CD14-positive monocyte (primary cell): ENCODE measurements at regions not wholly inside any gene's neighbourhood (a gene's known extent, or its start where the extent isn't known, plus 50 kb on each side); places are given as distances from the start of the nearest gene placed in this dataset.
"Not testable (repeated sequence)": the region's sequence is repeated elsewhere in the genome, so short reads cannot be mapped to it uniquely, and the experiment has no call there.

Experiments used
- DNase-seq, 3 donors: peaks; one replicate each; pipeline ENCODE4 v3.0.0-alpha.2; 2011 to 2022
- H2AFZ ChIP-seq: 2 replicates; pipeline ENCODE4 v1.6.0; 2012; ENCODE audit warnings: mild to moderate bottlenecking, low read depth, low read length, inconsistent platforms; ENCODE audit not compliant: insufficient read depth, poor library complexity, severe bottlenecking
- H3K27ac ChIP-seq, 2 donors: 1 replicate in 1 of 2; 2 replicates in 1 of 2; pipeline ENCODE4 v1.5.1; 2012 to 2013; ENCODE audit warnings: low read length in 2 of 2, control low read depth in 1 of 2, inconsistent platforms in 1 of 2, low read depth in 1 of 2, mild to moderate bottlenecking in 1 of 2
- H3K27me3 ChIP-seq, 2 donors: one replicate each; pipeline versions ENCODE4 v1.6.0 to v1.6.1; 2011 to 2013; ENCODE audit warnings: low read length in 2 of 2; ENCODE audit not compliant: control insufficient read depth in 2 of 2, insufficient read depth in 2 of 2
- H3K36me3 ChIP-seq, 2 donors: replicated peaks in 1 of 2; 1 replicate in 1 of 2; 2 replicates in 1 of 2; pipeline versions ENCODE4 v1.5.1 to v1.6.1; 2012 to 2013; ENCODE audit warnings: low read length in 2 of 2, control low read depth in 1 of 2, inconsistent platforms in 1 of 2, mild to moderate bottlenecking in 1 of 2; ENCODE audit not compliant: insufficient read depth in 2 of 2, control insufficient read depth in 1 of 2
- H3K4me1 ChIP-seq, 2 donors: 1 replicate in 1 of 2; 2 replicates in 1 of 2; pipeline versions ENCODE4 v1.5.1 to v1.6.1; 2012 to 2013; ENCODE audit warnings: low read length in 2 of 2, control low read depth in 1 of 2, inconsistent platforms in 1 of 2, mild to moderate bottlenecking in 1 of 2, moderate library complexity in 1 of 2; ENCODE audit not compliant: insufficient read depth in 2 of 2, control insufficient read depth in 1 of 2
- H3K4me2 ChIP-seq: replicated peaks from 2 replicates; pipeline ENCODE3; 2012; ENCODE audit warnings: low read length, moderate library complexity, mild to moderate bottlenecking; ENCODE audit not compliant: poor library complexity, severe bottlenecking; ENCODE audit errors: extremely low read depth
- H3K4me3 ChIP-seq, 3 experiments: fragments of 200-600 bp in 1 of 3; sonication (generic) in 1 of 3; replicated peaks in 1 of 3; 1 replicate in 2 of 3; 2 replicates in 1 of 3; pipeline ENCODE4 v1.5.1; 2011 to 2013; ENCODE audit warnings: low read length in 3 of 3, mild to moderate bottlenecking in 3 of 3, control low read depth in 2 of 3, low read depth in 2 of 3, inconsistent platforms in 1 of 3, moderate library complexity in 1 of 3
- H3K79me2 ChIP-seq: 2 replicates; pipeline ENCODE4 v1.6.0; 2012; ENCODE audit warnings: mild to moderate bottlenecking, control low read depth, inconsistent platforms, low read length, moderate library complexity; ENCODE audit not compliant: insufficient read depth
- H3K9ac ChIP-seq: 2 replicates; pipeline ENCODE4 v1.6.0; 2017; ENCODE audit warnings: low read length, mild to moderate bottlenecking; ENCODE audit not compliant: insufficient read depth, poor library complexity, severe bottlenecking
- H3K9me3 ChIP-seq, 2 donors: replicated peaks in 1 of 2; 1 replicate in 1 of 2; 2 replicates in 1 of 2; pipeline versions ENCODE4 v1.5.1 to v1.6.1; 2012 to 2013; ENCODE audit warnings: low read length in 2 of 2, control low read depth in 1 of 2; ENCODE audit not compliant: control insufficient read depth in 1 of 2, insufficient read depth in 1 of 2
- H4K20me1 ChIP-seq: 2 replicates; pipeline ENCODE4 v1.6.0; 2012; ENCODE audit warnings: mild to moderate bottlenecking, low read length, control low read depth, moderate library complexity; ENCODE audit not compliant: insufficient read depth
- H3K27ac Mint-ChIP-seq, 7 donors: one replicate each; pipeline ENCODE4 v1.8.0; 2020; ENCODE audit warnings: mild to moderate bottlenecking in 7 of 7, mixed read lengths in 7 of 7, moderate library complexity in 6 of 7, inconsistent platforms in 2 of 7
- H3K27me3 Mint-ChIP-seq, 3 donors: one replicate each; pipeline ENCODE4 v1.8.0; 2021 to 2022; ENCODE audit warnings: low read depth in 3 of 3, mild to moderate bottlenecking in 3 of 3, mixed read lengths in 3 of 3, moderate library complexity in 3 of 3, inconsistent platforms in 1 of 3
- H3K36me3 Mint-ChIP-seq, 2 donors: one replicate each; pipeline ENCODE4 v1.8.0; 2020; ENCODE audit warnings: mixed read lengths in 2 of 2, inconsistent platforms in 1 of 2, mild to moderate bottlenecking in 1 of 2
- H3K4me1 Mint-ChIP-seq: one replicate; pipeline ENCODE4 v1.8.0; 2020; ENCODE audit warnings: mild to moderate bottlenecking, mixed read lengths
- H3K4me3 Mint-ChIP-seq, 2 donors: one replicate each; pipeline ENCODE4 v1.8.0; 2020; ENCODE audit warnings: mild to moderate bottlenecking in 2 of 2, mixed read lengths in 2 of 2, moderate library complexity in 1 of 2
- H3K9me3 Mint-ChIP-seq, 7 donors: one replicate each; pipeline ENCODE4 v1.8.0; 2020 to 2022; ENCODE audit warnings: mixed read lengths in 7 of 7, mild to moderate bottlenecking in 6 of 7, moderate library complexity in 6 of 7, inconsistent platforms in 2 of 7
- CTCF ChIP-seq: fragments of 200-600 bp; IDR thresholded peaks from one replicate; pipeline ENCODE4 v1.8.0; 2022; ENCODE audit warnings: antibody characterized with exemption, mild to moderate bottlenecking
- WGBS: methylation state at CpG from one replicate; pipeline ENCODE4 v1.1.5; 2013; ENCODE audit warnings: missing lambda C conversion rate; ENCODE audit not compliant: insufficient coverage; 5-methylcytosine and 5-hydroxymethylcytosine counted together
- intact Hi-C, 2 donors: fragments of 100-400 bp; cut with micrococcal nuclease; formaldehyde crosslinking; loops; one replicate each; pipeline versions ENCODE4 v1.15.0 to v1.15.1; 2023

DNA sequence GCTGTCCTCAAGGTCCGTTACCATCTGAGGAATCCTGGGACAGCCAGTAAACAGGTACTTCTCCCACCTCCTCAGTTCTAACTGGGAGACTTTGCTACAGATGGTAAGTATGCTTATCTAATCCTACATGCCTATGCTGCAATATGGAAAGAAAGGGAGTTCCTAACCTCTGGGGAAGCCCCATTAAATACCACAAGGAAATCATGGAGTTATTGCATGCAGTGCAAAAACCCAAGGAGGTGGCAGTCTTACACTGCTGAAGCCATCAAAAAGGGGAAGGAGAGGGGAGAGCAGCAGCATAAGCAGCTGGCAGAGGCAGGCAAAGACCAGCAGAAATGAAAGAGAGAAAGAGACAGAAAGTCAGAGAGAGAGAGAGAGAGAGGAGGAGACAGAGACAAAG, 327.1 kb downstream of the SRGAP2C start:
- not testable (repeated sequence) for H3K27me3 Mint-ChIP-seq, H3K36me3 ChIP-seq, H3K27me3 ChIP-seq, H3K79me2 ChIP-seq, H4K20me1 ChIP-seq, H3K36me3 Mint-ChIP-seq
- peak overlapping the region; percentile 97 to 100 (median 98) for H3K27ac Mint-ChIP-seq
- Histone ChIP-seq H2AFZ (peak overlapping the region; percentile 52), H3K9me3 (peaks cover 11 to 13% of the 10 kb centered on the region in 2 donors), H3K9ac (peak overlapping the region; percentile 19), H3K4me3 (peak overlapping the region in 1 of 3 experiments; percentile 54), H3K4me2 (peak overlapping the region; percentile 42), H3K4me1 (peaks cover 45 to 48% of the 10 kb centered on the region in 2 donors), H3K27ac (peak overlapping the region; percentile 69 to 88)
- H3K4me3 Mint-ChIP-seq = peak overlapping the region; percentile 61 to 92
- peaks cover 4 to 23% (median 14%) of the 10 kb centered on the region in 7 donors for H3K9me3 Mint-ChIP-seq
- WGBS = no CpG with 5 or more reads among the region's 1 CpG
- DNase-seq = peak; percentile 43 to 83 (median 53)
- intact Hi-C loops = loop anchor here in 1 of 2 donors (10.0 kb wide), 1 partner anchor 57 kb away; no protein-coding TSS in a partner anchor
- H3K4me1 Mint-ChIP-seq = peaks cover 52% of the 10 kb centered on the region
- TF ChIP-seq CTCF = peak; percentile 20

DNA sequence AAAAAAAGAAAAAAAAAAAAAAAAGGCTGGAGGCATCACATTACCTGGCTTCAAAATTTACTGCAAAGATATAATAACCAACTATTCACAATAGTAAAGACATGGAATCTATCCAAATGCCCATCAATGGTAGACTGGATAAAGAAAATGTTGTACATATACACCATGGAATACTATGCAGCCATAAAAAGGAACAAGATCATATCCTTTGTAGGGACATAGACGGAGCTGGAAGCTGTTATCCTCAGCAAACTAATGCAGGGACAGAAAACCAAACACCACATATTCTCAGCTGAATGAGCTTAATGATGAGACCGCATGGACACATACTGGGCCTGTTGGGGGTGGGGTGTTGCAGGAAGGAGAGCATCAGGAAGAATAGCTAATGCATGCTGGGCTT, 330.5 kb downstream of the SRGAP2C start:
- Histone ChIP-seq H3K4me1 (peaks cover 68 to 79% of the 10 kb centered on the region in 2 donors), H3K27ac (peak overlapping the region in 1 of 2 donors; percentile 90)
- peak overlapping the region in 6 of 7 donors; percentile 95 to 99 (median 97) for H3K27ac Mint-ChIP-seq

More for the DNA sequence above, 330.5 kb downstream of the SRGAP2C start:
- Histone ChIP-seq H3K79me2 (peaks cover 5% of the 10 kb centered on the region), H3K9ac (no peak overlapping the region), H3K4me3 (no peak overlapping the region), H3K9me3 (peaks cover 0 to 5% of the 10 kb centered on the region in 2 donors), H2AFZ (no peak overlapping the region), H3K27me3 (no peaks in the 10 kb centered on the region), H3K36me3 (no peaks in the 10 kb centered on the region), H4K20me1 (no peaks in the 10 kb centered on the region), H3K4me2 (no peak overlapping the region)
- H3K27me3 Mint-ChIP-seq = peaks cover 2% of the 10 kb centered on the region in 3 donors
- no peak overlapping the region for H3K4me3 Mint-ChIP-seq
- H3K36me3 Mint-ChIP-seq = peaks cover 0 to under 1% of the 10 kb centered on the region in 2 donors
- intact Hi-C loops = loop anchor here (5.0 to 10.0 kb wide), 2 partner anchors 53 to 60 kb away; no protein-coding TSS in a partner anchor
- no peak for DNase-seq
- peaks cover 0 to 7% (median 0%) of the 10 kb centered on the region in 7 donors for H3K9me3 Mint-ChIP-seq
- peaks cover 79% of the 10 kb centered on the region for H3K4me1 Mint-ChIP-seq
- TF ChIP-seq CTCF = no peak
- WGBS = no CpG with 5 or more reads among the region's 2 CpGs
